Left lung (tissue), 4 donors: ENCODE measurements at regions not wholly inside any gene's neighbourhood (a gene's known extent, or its start where the extent isn't known, plus 50 kb on each side); places are given as distances from the start of the nearest gene placed in this dataset.

Experiments used
- ATAC-seq: fragments of 200-7000 bp; cut with Tn5 transposase; one replicate; pipeline ENCODE4 v1.9.1; 2020; ENCODE audit warnings: moderate library complexity
- DNase-seq, 4 donors: peaks; one replicate each; pipeline ENCODE4 v3.0.0-alpha.2; 2013 to 2020
- H3K27ac ChIP-seq, 2 donors: fragments of 200-600 bp; sonication (generic) in 1 of 2; one replicate each; pipeline versions ENCODE4 v1.5.0 to v1.8.0; 2020 to 2021
- H3K27me3 ChIP-seq, 2 donors: fragments of 200-600 bp; sonication (generic) in 1 of 2; one replicate each; pipeline versions ENCODE4 v1.5.0 to v1.8.0; 2020 to 2021
- H3K36me3 ChIP-seq, 2 donors: fragments of 200-600 bp; sonication (generic) in 1 of 2; one replicate each; pipeline versions ENCODE4 v1.5.0 to v1.8.0; 2020 to 2021
- H3K4me1 ChIP-seq, 2 donors: fragments of 200-600 bp; one replicate each; pipeline ENCODE4 v1.8.0; 2021
- H3K4me3 ChIP-seq, 2 donors: fragments of 200-600 bp; sonication (generic) in 1 of 2; one replicate each; pipeline versions ENCODE4 v1.5.0 to v1.8.0; 2020 to 2021; ENCODE audit warnings: mild to moderate bottlenecking in 1 of 2
- H3K9me3 ChIP-seq, 2 donors: fragments of 200-600 bp; sonication (generic) in 1 of 2; one replicate each; pipeline versions ENCODE4 v1.5.0 to v1.8.0; 2020 to 2021
- intact Hi-C, 2 donors: fragments of 100-400 bp; cut with DNase I; formaldehyde crosslinking; loops; one replicate each; pipeline versions ENCODE4 v1.11.2 to v1.14.2; 2022
- TF ChIP-seq, protein P1 (sequence below), 2 donors: fragments of 200-600 bp; sonication (generic) in 1 of 2; IDR thresholded peaks; one replicate each; pipeline versions ENCODE4 v1.5.0 to v1.8.0; 2021; ENCODE audit warnings: antibody characterized with exemption in 2 of 2
- donor health status: DM: no; HTN: yes; CAD: no.
- donor health status: DM: no; HTN: no; CAD: no.

DNA sequence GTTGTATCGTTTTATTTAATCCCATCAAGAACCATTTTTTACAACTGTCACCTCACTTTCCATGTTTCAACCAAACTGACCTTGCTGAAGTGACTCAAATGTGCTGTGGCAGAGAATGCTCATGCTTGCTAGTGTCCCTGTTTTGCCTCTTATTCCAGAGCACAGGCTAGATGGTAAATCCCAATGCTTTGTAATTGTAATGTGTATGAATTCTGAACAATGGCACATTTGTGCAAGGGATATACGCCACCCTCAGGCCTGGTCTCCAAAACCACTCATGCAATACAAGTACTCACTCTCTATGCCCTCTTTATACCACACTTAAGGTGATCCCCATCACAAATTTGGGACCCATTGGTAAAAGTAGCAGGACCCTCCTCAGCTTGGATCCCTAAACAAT lies 313.6 kb downstream of the HHIPL2 start:
- Histone ChIP-seq H3K9me3 (no peaks in the 10 kb centered on the region), H3K27me3 (no peaks in the 10 kb centered on the region), H3K36me3 (no peaks in the 10 kb centered on the region), H3K4me3 (no peak overlapping the region), H3K4me1 (no peaks in the 10 kb centered on the region), H3K27ac (no peak overlapping the region)
- TF ChIP-seq, protein P1, sequence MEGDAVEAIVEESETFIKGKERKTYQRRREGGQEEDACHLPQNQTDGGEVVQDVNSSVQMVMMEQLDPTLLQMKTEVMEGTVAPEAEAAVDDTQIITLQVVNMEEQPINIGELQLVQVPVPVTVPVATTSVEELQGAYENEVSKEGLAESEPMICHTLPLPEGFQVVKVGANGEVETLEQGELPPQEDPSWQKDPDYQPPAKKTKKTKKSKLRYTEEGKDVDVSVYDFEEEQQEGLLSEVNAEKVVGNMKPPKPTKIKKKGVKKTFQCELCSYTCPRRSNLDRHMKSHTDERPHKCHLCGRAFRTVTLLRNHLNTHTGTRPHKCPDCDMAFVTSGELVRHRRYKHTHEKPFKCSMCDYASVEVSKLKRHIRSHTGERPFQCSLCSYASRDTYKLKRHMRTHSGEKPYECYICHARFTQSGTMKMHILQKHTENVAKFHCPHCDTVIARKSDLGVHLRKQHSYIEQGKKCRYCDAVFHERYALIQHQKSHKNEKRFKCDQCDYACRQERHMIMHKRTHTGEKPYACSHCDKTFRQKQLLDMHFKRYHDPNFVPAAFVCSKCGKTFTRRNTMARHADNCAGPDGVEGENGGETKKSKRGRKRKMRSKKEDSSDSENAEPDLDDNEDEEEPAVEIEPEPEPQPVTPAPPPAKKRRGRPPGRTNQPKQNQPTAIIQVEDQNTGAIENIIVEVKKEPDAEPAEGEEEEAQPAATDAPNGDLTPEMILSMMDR (IDR thresholded peaks at IDR 0.05), result no peak
- ATAC-seq, result no peak
- no peak for DNase-seq
- intact Hi-C loops, result no loop called here

DNA sequence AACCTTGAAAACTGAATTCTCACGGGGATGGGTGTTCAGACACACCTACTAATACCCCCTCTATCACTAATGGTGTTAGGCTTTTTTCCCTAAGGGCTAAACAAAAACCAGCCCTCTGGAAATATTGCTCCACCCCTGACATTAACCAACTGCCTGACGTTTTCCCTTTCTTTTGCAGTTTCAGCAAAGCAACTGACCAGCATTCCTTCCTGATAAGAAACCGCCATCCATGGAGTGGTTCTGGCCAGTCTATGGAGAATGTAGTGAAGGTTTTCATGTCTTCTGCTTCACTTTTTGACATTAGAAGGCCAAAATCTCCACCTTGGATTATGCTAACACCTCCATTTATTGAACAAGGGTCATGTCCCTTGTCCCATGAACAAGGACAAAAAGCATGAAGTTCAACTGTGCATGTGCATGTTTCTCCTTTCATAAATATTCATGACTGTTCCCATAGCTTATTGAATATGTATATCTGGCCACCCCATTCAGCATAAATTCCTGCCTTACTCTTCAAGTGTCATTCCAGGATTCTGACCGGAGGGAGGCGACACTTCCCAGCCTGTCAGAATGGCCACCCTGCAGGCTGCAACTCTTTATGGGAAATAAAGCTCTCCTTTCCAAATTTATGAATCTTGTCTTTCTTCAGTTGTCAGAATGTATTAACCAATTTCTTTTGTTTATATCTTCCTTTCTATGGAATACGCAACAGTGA lies 314.3 kb downstream of the HHIPL2 start:
- Histone ChIP-seq H3K36me3 (no peaks in the 10 kb centered on the region), H3K27me3 (no peaks in the 10 kb centered on the region), H3K9me3 (no peaks in the 10 kb centered on the region), H3K4me3 (no peak overlapping the region), H3K4me1 (no peaks in the 10 kb centered on the region), H3K27ac (no peak overlapping the region)
- intact Hi-C loops, result no loop called here
- DNase-seq (no peak), ATAC-seq (no peak)
- TF ChIP-seq, protein P1 (IDR thresholded peaks at IDR 0.05), result no peak

DNA sequence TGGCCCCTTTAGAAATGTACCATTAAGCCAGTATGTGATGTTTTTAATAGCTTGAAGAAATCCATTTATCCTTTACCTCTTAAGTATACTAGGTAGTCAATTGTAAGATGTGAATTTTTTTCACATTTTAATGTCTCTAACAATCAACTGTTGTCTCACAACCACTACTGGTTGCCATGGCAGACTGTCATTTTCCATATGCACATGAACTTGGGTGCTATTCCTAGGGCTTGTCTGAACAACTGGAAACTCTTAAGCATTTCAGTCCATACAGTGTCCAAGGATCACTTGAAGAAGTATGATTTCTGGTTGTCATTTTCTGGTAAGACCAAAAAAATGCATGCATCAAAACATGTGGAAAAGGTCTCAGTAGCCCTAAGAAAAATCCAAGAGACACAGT lies 315.1 kb downstream of the HHIPL2 start:
- TF ChIP-seq, protein P1 (IDR thresholded peaks at IDR 0.05), result no peak
- H3K36me3 ChIP-seq, result no peaks in the 10 kb centered on the region
- intact Hi-C loops, result no loop called here
- DNase-seq (no peak), ATAC-seq (no peak)
- no peak overlapping the region for H3K4me3 ChIP-seq
- H3K9me3 ChIP-seq, result no peaks in the 10 kb centered on the region
- no peak overlapping the region for H3K27ac ChIP-seq
- H3K4me1 ChIP-seq, result no peaks in the 10 kb centered on the region
- H3K27me3 ChIP-seq, result no peaks in the 10 kb centered on the region

DNA sequence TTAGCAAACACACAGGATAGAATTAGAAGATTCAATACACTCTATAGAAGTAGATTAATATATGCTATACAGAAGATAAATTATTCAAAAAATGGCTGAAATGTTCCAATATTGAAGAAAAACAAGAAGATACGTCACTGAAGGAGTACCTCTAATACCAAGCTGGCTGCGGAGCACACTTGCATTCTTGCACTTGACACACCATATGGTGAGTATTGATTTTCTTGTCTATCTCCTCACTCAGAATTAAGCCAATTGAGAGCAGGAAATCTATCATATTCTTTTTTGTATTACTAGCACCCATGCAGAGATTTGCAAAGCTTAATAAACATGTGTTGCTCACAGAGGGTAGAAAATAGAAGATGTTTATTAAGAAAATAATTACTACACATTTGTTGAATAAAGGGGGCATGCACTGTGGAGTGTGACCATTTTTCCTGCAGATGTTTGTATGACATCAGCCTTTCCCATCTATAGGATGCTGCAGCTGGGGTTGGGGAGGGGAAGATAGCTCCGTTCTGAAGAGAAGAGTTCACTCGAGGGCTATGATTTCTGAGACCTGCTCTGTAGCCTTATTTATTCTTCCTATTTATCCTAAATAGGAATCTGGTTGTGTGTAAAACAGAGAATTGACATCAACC lies 318.1 kb downstream of the HHIPL2 start:
- H3K4me3 ChIP-seq, result no peak overlapping the region
- DNase-seq (no peak), ATAC-seq (no peak)
- intact Hi-C loops, result no loop called here
- H3K36me3 ChIP-seq, result no peaks in the 10 kb centered on the region
- H3K4me1 ChIP-seq, result no peaks in the 10 kb centered on the region
- TF ChIP-seq, protein P1 (IDR thresholded peaks at IDR 0.05), result no peak
- no peak overlapping the region for H3K27ac ChIP-seq
- no peaks in the 10 kb centered on the region for H3K9me3 ChIP-seq
- no peaks in the 10 kb centered on the region for H3K27me3 ChIP-seq

DNA sequence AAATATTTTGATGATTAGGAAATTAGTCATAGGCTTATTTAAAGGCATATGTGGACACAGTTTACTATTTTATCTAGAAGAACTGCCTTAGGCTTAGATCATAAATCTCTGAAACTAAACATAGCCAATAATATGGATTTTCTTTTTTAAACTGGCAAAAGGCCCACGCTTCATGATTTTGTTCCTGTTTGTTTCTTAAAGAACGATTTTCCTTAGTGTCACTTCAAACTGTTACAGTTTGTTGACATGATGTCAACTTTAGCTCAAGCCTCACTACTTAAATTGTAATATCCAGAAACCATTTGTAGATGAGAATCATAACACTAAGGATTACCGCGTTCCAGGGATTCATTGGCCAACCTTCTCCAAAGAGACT lies 322.6 kb downstream of the HHIPL2 start:
- intact Hi-C loops, result no loop called here
- Histone ChIP-seq H3K4me1 (no peaks in the 10 kb centered on the region), H3K4me3 (no peak overlapping the region), H3K27ac (no peak overlapping the region), H3K9me3 (peaks cover 0 to 3% of the 10 kb centered on the region in 2 donors), H3K36me3 (no peaks in the 10 kb centered on the region), H3K27me3 (no peaks in the 10 kb centered on the region)
- ATAC-seq, result no peak
- TF ChIP-seq, protein P1 (IDR thresholded peaks at IDR 0.05), result no peak
- peak in 2 of 4 donors; percentile 79 for DNase-seq
